Pancreas (tissue), 10 donors: ENCODE measurements at regions not wholly inside any gene's neighbourhood (a gene's known extent, or its start where the extent isn't known, plus 50 kb on each side); places are given as distances from the start of the nearest gene placed in this dataset.

Source experiments
- ATAC-seq, 4 donors: fragments of 200-7000 bp; cut with Tn5 transposase; one replicate each; pipeline versions ENCODE4 v1.8.0 to v1.9.1; 2020; ENCODE audit warnings: mild to moderate bottlenecking in 4 of 4, moderate library complexity in 4 of 4
- DNase-seq, 6 donors: peaks; one replicate each; pipeline ENCODE4 v3.0.0-alpha.2; 2020
- FAIRE-seq: peaks from 2 replicates; lab custom pipeline; 2012; peaks lifted over from hg19 to GRCh38; lab: Jason Lieb, UNC
- H3K27ac ChIP-seq, 4 donors: fragments of 200-600 bp; sonication (generic); 1 replicate in 3 of 4; 2 replicates in 1 of 4; pipeline versions ENCODE4 v1.5.0 to v1.8.0; 2020
- H3K27me3 ChIP-seq, 4 donors: fragments of 200-600 bp; one replicate each; pipeline ENCODE4 v1.8.0; 2021
- H3K36me3 ChIP-seq, 3 donors: fragments of 200-600 bp; sonication (generic) in 1 of 3; one replicate each; pipeline versions ENCODE4 v1.5.0 to v1.8.0; 2020 to 2021
- H3K4me1 ChIP-seq, 3 donors: fragments of 200-600 bp; one replicate each; pipeline ENCODE4 v1.8.0; 2021
- H3K4me3 ChIP-seq, 4 donors: fragments of 200-600 bp; sonication (generic) in 2 of 4; one replicate each; pipeline versions ENCODE4 v1.5.0 to v1.8.0; 2020 to 2021
- H3K9me3 ChIP-seq, 4 donors: fragments of 200-600 bp; one replicate each; pipeline ENCODE4 v1.8.0; 2021
- CTCF ChIP-seq, 4 donors: fragments of 200-600 bp; sonication (generic) in 3 of 4; IDR thresholded peaks; one replicate each; pipeline versions ENCODE4 v1.5.0 to v1.8.0; 2021; ENCODE audit warnings: antibody characterized with exemption in 4 of 4
- WGBS, 2 donors: extraction: QIAGEN DNeasy Blood & Tissue Kit; methylation state at CpG; one replicate each; pipeline ENCODE4 v1.1.7; 2013; 5-methylcytosine and 5-hydroxymethylcytosine counted together
- intact Hi-C, 3 donors: fragments of 100-400 bp; cut with DNase I; formaldehyde crosslinking; loops; one replicate each; pipeline versions ENCODE4 v1.11.1 to v1.14.2; 2022
- donor health status: healthy with polysubstance abuse.
- donor health status: DM: no; HTN: no; CAD: no; lungs with moderate emphysema.
- donor health status: DM: no; HTN: no; CAD: no.
- donor health status: control.
- donor health status: control.
- donor health status: Bipolar disorder and iron deficiency.
- donor health status: DM: yes; HTN: yes; CAD: no.
- donor health status: DM: no; HTN: no; CAD: no.
- donor health status: DM: no; HTN: no; CAD: no.
- donor health status: DM: yes; HTN: yes; CAD: no.

GRCh38 chr1:188706742-188707141 lies 1770.9 kb downstream of the BRINP3 start:
- WGBS, 2 donors: 46 to 51% methylated on average over 4 of the region's 4 CpGs
- Histone ChIP-seq H3K4me1 (no peaks in the 10 kb centered on the region), H3K36me3 (no peaks in the 10 kb centered on the region), H3K4me3 (no peak overlapping the region), H3K27ac (no peak overlapping the region), H3K27me3 (no peaks in the 10 kb centered on the region), H3K9me3 (no peaks in the 10 kb centered on the region)
- ATAC-seq: no peak
- no peak for DNase-seq
- no peak for FAIRE-seq
- no peak for TF ChIP-seq CTCF (IDR thresholded peaks at IDR 0.05)
- intact Hi-C loops: no loop called here

GRCh38 chr1:188708795-188709535 lies 1768.7 kb downstream of the BRINP3 start:
- H3K27me3 ChIP-seq: no peaks in the 10 kb centered on the region
- no peaks in the 10 kb centered on the region for H3K4me1 ChIP-seq
- H3K4me3 ChIP-seq: no peak overlapping the region
- H3K36me3 ChIP-seq: no peaks in the 10 kb centered on the region
- H3K9me3 ChIP-seq: no peaks in the 10 kb centered on the region
- no peak for FAIRE-seq
- no peak for ATAC-seq
- WGBS, 2 donors: 54 to 65% methylated on average over 4 of the region's 4 CpGs
- H3K27ac ChIP-seq: no peak overlapping the region
- intact Hi-C loops: no loop called here
- TF ChIP-seq CTCF (IDR thresholded peaks at IDR 0.05): no peak
- no peak for DNase-seq

- intact Hi-C loops: no loop called here
- Histone ChIP-seq H3K27me3 (no peaks in the 10 kb centered on the region), H3K9me3 (no peaks in the 10 kb centered on the region), H3K4me3 (no peak overlapping the region), H3K36me3 (no peaks in the 10 kb centered on the region), H3K27ac (no peak overlapping the region), H3K4me1 (no peaks in the 10 kb centered on the region)
- no peak for ATAC-seq
- FAIRE-seq: no peak
- no peak for TF ChIP-seq CTCF (IDR thresholded peaks at IDR 0.05)
- 30 to 47% methylated on average over 1 of the region's 1 CpG for WGBS, 2 donors
- DNase-seq: no peak
Observed at GRCh38 chr1:188715566-188715965, 1762.1 kb downstream of the BRINP3 start.

- Histone ChIP-seq H3K27me3 (no peaks in the 10 kb centered on the region), H3K9me3 (no peaks in the 10 kb centered on the region), H3K4me3 (no peak overlapping the region), H3K4me1 (no peaks in the 10 kb centered on the region), H3K27ac (no peak overlapping the region), H3K36me3 (no peaks in the 10 kb centered on the region)
- intact Hi-C loops: no loop called here
- FAIRE-seq: no peak
- no peak for DNase-seq
- 36 to 42% methylated on average over 3 of the region's 3 CpGs for WGBS, 2 donors
- no peak for ATAC-seq
- TF ChIP-seq CTCF (IDR thresholded peaks at IDR 0.05): no peak
Observed at GRCh38 chr1:188719735-188720134, 1757.9 kb downstream of the BRINP3 start.

GRCh38 chr1:188723332-188724020 lies 1754.2 kb downstream of the BRINP3 start:
- ATAC-seq (no peak), DNase-seq (no peak), FAIRE-seq (no peak)
- intact Hi-C loops: no loop called here
- H3K27me3 ChIP-seq: no peaks in the 10 kb centered on the region
- no peak overlapping the region for H3K4me3 ChIP-seq
- no peak overlapping the region for H3K27ac ChIP-seq
- H3K9me3 ChIP-seq: no peaks in the 10 kb centered on the region
- H3K4me1 ChIP-seq: no peaks in the 10 kb centered on the region
- no peaks in the 10 kb centered on the region for H3K36me3 ChIP-seq
- WGBS, 2 donors: 47 to 62% methylated on average over 2 of the region's 2 CpGs
- TF ChIP-seq CTCF (IDR thresholded peaks at IDR 0.05): no peak
